WTC11 (cell line): ENCODE measurements at regions not wholly inside any gene's neighbourhood (a gene's known extent, or its start where the extent isn't known, plus 50 kb on each side); places are given as distances from the start of the nearest gene placed in this dataset.

Experiments used
- ATAC-seq: fragments of 200-7000 bp; cut with Tn5 transposase; 2 replicates; pipeline ENCODE4 v1.10.0; 2021; ENCODE audit warnings: mild to moderate bottlenecking, moderate library complexity
- CTCF ChIA-PET: fragments of 300-600 bp; sonication (Branson Sonifier 250); formaldehyde crosslinking; loops from one replicate; lab custom pipeline; 2021; ENCODE audit warnings: antibody characterized with exemption; lab: Charles Lee
- POLR2A ChIA-PET: fragments of 350-600 bp; sonication (Branson Sonifier 250); formaldehyde crosslinking; loops from one replicate; lab custom pipeline; 2021; ENCODE audit warnings: antibody characterized with exemption; lab: Charles Lee
- DNase-seq: peaks from one replicate; pipeline ENCODE4 v3.0.0; 2021; ENCODE audit warnings: low spot score
- H3K27ac Mint-ChIP-seq: 2 replicates; pipeline ENCODE4 v1.8.0; 2021; ENCODE audit warnings: mixed read lengths
- H3K27me3 Mint-ChIP-seq: 2 replicates; pipeline ENCODE4 v1.8.0; 2021; ENCODE audit warnings: low read depth, mild to moderate bottlenecking, moderate library complexity, mixed read lengths
- H3K36me3 Mint-ChIP-seq: 2 replicates; pipeline ENCODE4 v1.8.0; 2021; ENCODE audit warnings: mixed read lengths
- H3K4me1 Mint-ChIP-seq: 2 replicates; pipeline ENCODE4 v1.8.0; 2022; ENCODE audit warnings: mixed read lengths
- H3K4me3 Mint-ChIP-seq: 2 replicates; pipeline ENCODE4 v1.8.0; 2021; ENCODE audit warnings: mild to moderate bottlenecking, moderate library complexity, mixed read lengths
- H3K9me3 Mint-ChIP-seq: 2 replicates; pipeline ENCODE4 v1.8.0; 2021; ENCODE audit warnings: mixed read lengths
- ATF3 ChIP-seq: sonication (generic); formaldehyde crosslinking; conservative IDR thresholded peaks from 2 replicates; pipeline ENCODE4 v1.8.1; 2022; ENCODE audit warnings: mild to moderate bottlenecking, missing genetic modification reagents
- CDX4 ChIP-seq: fragments of 250-450 bp; sonication (Bioruptor Pico); IDR thresholded peaks from 2 replicates; pipeline ENCODE4 v1.9.0; 2021; ENCODE audit warnings: moderate library complexity, mild to moderate bottlenecking, inconsistent platforms, borderline replicate concordance
- E2F4 ChIP-seq: sonication (generic); formaldehyde crosslinking; IDR thresholded peaks from 2 replicates; pipeline ENCODE4 v1.8.1; 2022; ENCODE audit warnings: low read depth, mild to moderate bottlenecking, moderate library complexity, missing genetic modification reagents, borderline replicate concordance
- ETV6 ChIP-seq: sonication (generic); formaldehyde crosslinking; IDR thresholded peaks from 2 replicates; pipeline ENCODE4 v1.8.1; 2022; ENCODE audit warnings: mild to moderate bottlenecking, missing genetic modification reagents
- FOXP1 ChIP-seq: sonication (generic); formaldehyde crosslinking; IDR thresholded peaks from 2 replicates; pipeline ENCODE4 v1.8.0; 2022; ENCODE audit warnings: missing genetic modification reagents, mild to moderate bottlenecking, moderate library complexity, borderline replicate concordance
- GABPB1 ChIP-seq: sonication (generic); formaldehyde crosslinking; IDR thresholded peaks from 2 replicates; pipeline ENCODE4 v1.8.1; 2023; ENCODE audit warnings: mild to moderate bottlenecking, missing genetic modification reagents
- HMGA2 ChIP-seq: fragments of 250-450 bp; sonication (Bioruptor Pico); IDR thresholded peaks from 2 replicates; pipeline ENCODE4 v1.4.0; 2021; ENCODE audit warnings: mild to moderate bottlenecking, moderate library complexity
- HMGXB4 ChIP-seq: sonication (generic); formaldehyde crosslinking; IDR thresholded peaks from 2 replicates; pipeline ENCODE4 v1.8.1; 2023; ENCODE audit warnings: mild to moderate bottlenecking, moderate library complexity, missing genetic modification reagents
- KAT7 ChIP-seq: sonication (generic); formaldehyde crosslinking; IDR thresholded peaks from 2 replicates; pipeline ENCODE4 v1.8.1; 2023; ENCODE audit warnings: missing genetic modification reagents, mild to moderate bottlenecking, borderline replicate concordance
- NFYB ChIP-seq: sonication (generic); formaldehyde crosslinking; conservative IDR thresholded peaks from 2 replicates; pipeline ENCODE4 v1.8.0; 2022; ENCODE audit warnings: low read depth, missing genetic modification reagents
- PRRX2 ChIP-seq: fragments of 250-450 bp; sonication (Bioruptor Pico); IDR thresholded peaks from 2 replicates; pipeline ENCODE4 v1.8.0; 2021; ENCODE audit warnings: mild to moderate bottlenecking
- RORB ChIP-seq: fragments of 250-450 bp; sonication (Bioruptor Pico); IDR thresholded peaks from 2 replicates; pipeline ENCODE4 v1.9.0; 2021; ENCODE audit warnings: mild to moderate bottlenecking
- SMAD4 ChIP-seq: sonication (generic); formaldehyde crosslinking; IDR thresholded peaks from 2 replicates; pipeline ENCODE4 v1.8.0; 2022; ENCODE audit warnings: mild to moderate bottlenecking, missing genetic modification reagents
- SOX15 ChIP-seq: fragments of 250-450 bp; sonication (Bioruptor Pico); IDR thresholded peaks from 2 replicates; pipeline ENCODE4 v1.9.0; 2021; ENCODE audit warnings: mild to moderate bottlenecking
- ZBTB43 ChIP-seq: sonication (generic); formaldehyde crosslinking; IDR thresholded peaks from 2 replicates; pipeline ENCODE4 v1.8.1; 2023; ENCODE audit warnings: mild to moderate bottlenecking, missing genetic modification reagents
- ZNF281 ChIP-seq: sonication (generic); formaldehyde crosslinking; IDR thresholded peaks from 2 replicates; pipeline ENCODE4 v1.8.0; 2023; ENCODE audit warnings: mild to moderate bottlenecking, missing genetic modification reagents
- ZNF317 ChIP-seq: sonication (generic); formaldehyde crosslinking; IDR thresholded peaks from 2 replicates; pipeline ENCODE4 v1.8.1; 2023; ENCODE audit warnings: low read depth, mild to moderate bottlenecking, moderate library complexity, missing genetic modification reagents, borderline replicate concordance
- ZNF671 ChIP-seq: fragments of 250-450 bp; sonication (Bioruptor Pico); IDR thresholded peaks from 2 replicates; pipeline ENCODE4 v1.8.0; 2021; ENCODE audit warnings: mild to moderate bottlenecking
- TF ChIP-seq, protein P1 (sequence below): sonication (generic); formaldehyde crosslinking; IDR thresholded peaks from 2 replicates; pipeline ENCODE4 v1.8.1; 2023; ENCODE audit warnings: mild to moderate bottlenecking, missing genetic modification reagents, moderate library complexity
- TF ChIP-seq, protein P2 (sequence below): sonication (generic); formaldehyde crosslinking; IDR thresholded peaks from 2 replicates; pipeline ENCODE4 v1.8.0; 2023; ENCODE audit warnings: missing genetic modification reagents

GRCh38 chr7:68121056-68121455 is 1124.4 kb downstream of the TYW1 start:
- CTCF ChIA-PET, result no interaction called here
- peaks cover 37% of the 10 kb centered on the region for H3K9me3 Mint-ChIP-seq

DNA sequence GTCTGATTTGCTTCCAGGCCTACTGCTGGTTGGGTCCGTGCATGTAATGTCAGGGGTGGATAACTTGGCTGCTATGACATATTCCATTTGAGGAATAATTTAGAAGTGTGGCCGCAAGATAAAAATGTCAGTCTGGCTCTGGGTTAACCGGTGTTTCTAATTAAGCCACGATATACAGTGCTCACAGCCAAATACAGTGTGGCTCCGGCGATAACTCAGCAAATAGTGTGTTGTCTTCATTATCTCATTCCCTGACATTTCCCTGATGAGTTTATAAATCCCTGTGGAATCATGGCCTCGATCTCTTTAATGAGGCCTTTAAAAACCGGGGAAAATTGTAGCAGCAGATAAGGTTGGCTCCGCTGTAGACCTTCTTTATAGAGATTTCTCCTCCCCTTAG is 1125.0 kb downstream of the TYW1 start:
- no peaks in the 10 kb centered on the region; the same call in 1 of the 2 replicates for H3K27me3 Mint-ChIP-seq
- no peak overlapping the region for H3K27ac Mint-ChIP-seq
- TF ChIP-seq SMAD4 (CRISPR knock-in tag) (no peak), CDX4 (CRISPR knock-in tag) (no peak), ZNF317 (CRISPR knock-in tag) (no peak), ZNF281 (CRISPR knock-in tag) (no peak), ZBTB43 (no peak), KAT7 (CRISPR knock-in tag) (no peak), RORB (CRISPR knock-in tag) (no peak), ATF3 (no peak), GABPB1 (CRISPR knock-in tag) (no peak), SOX15 (CRISPR knock-in tag) (no peak), HMGA2 (no peak)
- TF ChIP-seq, protein P1, sequence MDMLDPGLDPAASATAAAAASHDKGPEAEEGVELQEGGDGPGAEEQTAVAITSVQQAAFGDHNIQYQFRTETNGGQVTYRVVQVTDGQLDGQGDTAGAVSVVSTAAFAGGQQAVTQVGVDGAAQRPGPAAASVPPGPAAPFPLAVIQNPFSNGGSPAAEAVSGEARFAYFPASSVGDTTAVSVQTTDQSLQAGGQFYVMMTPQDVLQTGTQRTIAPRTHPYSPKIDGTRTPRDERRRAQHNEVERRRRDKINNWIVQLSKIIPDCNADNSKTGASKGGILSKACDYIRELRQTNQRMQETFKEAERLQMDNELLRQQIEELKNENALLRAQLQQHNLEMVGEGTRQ (CRISPR knock-in tag), result no peak
- peaks cover 35% of the 10 kb centered on the region for H3K9me3 Mint-ChIP-seq
- no peak overlapping the region for H3K4me3 Mint-ChIP-seq
- ATAC-seq (no peak), DNase-seq (no peak)
- H3K36me3 Mint-ChIP-seq, result peaks cover 24% of the 10 kb centered on the region
- CTCF ChIA-PET, result no interaction called here
- POLR2A ChIA-PET, result no interaction called here
- H3K4me1 Mint-ChIP-seq, result no peaks in the 10 kb centered on the region

More at GRCh38 chr7:68121056-68121455, 1124.4 kb downstream of the TYW1 start:
- ATAC-seq, result no peak
- no peaks in the 10 kb centered on the region for H3K4me1 Mint-ChIP-seq
- no peaks in the 10 kb centered on the region; the same call in 1 of the 2 replicates for H3K27me3 Mint-ChIP-seq
- DNase-seq, result no peak
- no peak overlapping the region for H3K27ac Mint-ChIP-seq
- TF ChIP-seq, protein P2, sequence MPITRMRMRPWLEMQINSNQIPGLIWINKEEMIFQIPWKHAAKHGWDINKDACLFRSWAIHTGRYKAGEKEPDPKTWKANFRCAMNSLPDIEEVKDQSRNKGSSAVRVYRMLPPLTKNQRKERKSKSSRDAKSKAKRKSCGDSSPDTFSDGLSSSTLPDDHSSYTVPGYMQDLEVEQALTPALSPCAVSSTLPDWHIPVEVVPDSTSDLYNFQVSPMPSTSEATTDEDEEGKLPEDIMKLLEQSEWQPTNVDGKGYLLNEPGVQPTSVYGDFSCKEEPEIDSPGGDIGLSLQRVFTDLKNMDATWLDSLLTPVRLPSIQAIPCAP (CRISPR knock-in tag), result no peak
- TF ChIP-seq FOXP1 (CRISPR knock-in tag) (no peak), PRRX2 (CRISPR knock-in tag) (no peak), ETV6 (CRISPR knock-in tag) (no peak), NFYB (no peak), HMGXB4 (no peak), E2F4 (CRISPR knock-in tag) (no peak), ZNF671 (CRISPR knock-in tag) (no peak)
- POLR2A ChIA-PET, result no interaction called here
- H3K36me3 Mint-ChIP-seq, result peaks cover 24% of the 10 kb centered on the region
- no peak overlapping the region for H3K4me3 Mint-ChIP-seq
